Right forelimb (tissue), 1 donor: ENCODE measurements at regions not wholly inside any gene's neighbourhood (a gene's known extent, or its start where the extent isn't known, plus 50 kb on each side); places are given as distances from the start of the nearest gene placed in this dataset.
"Not testable (repeated sequence)": the region's sequence is repeated elsewhere in the genome, so short reads cannot be mapped to it uniquely, and the experiment has no call there.

Source experiments
- DNase-seq: peaks from one replicate; pipeline ENCODE4 v3.0.0-alpha.2; 2018

DNA sequence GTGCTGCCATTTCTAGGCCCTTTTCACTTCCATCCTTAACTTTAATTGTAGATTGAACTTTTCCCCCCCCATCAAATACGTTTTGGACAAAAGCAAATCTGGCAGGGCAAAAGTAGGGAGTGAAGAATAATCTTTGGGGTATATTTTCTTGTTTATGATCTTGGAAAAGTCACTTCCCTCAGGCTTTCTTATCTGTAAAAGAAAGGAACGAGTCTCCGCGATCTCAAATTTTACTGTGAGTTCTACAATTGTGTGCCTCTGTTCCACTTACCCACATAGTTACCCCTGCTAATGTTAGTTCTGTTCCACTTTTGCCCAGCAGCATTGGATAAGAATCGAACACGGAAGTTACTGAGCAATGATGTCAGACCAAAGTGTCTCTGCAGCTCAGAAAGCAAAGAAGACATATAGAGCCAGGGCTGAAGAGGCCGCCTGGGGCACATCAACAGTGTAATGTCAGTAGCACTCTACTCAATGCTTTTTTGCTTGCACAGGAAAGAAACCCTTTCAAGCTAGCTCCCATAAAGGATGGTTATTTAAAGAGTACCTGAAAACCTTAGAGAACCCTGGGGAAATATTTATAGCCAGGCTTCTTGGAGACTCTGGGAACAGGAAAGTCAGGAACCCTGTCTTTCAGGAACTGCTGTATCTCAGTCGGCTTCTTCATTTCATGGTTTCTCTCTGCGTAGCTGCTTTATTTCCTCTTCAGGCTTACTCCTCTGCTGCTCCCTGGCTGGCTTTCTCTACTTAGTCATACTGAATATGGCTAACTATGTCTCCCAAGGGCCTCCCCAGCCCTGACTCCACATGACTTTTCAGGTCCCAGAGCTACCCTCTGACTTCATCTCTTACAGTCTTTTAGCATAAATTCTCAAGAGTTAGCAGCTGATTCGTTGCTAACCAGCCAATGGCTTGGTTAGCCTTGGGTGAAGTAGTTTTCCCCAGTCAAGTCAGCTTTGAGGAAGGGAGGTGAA, 123.7 kb upstream of the FAM3C start:
- no peak for DNase-seq

DNA sequence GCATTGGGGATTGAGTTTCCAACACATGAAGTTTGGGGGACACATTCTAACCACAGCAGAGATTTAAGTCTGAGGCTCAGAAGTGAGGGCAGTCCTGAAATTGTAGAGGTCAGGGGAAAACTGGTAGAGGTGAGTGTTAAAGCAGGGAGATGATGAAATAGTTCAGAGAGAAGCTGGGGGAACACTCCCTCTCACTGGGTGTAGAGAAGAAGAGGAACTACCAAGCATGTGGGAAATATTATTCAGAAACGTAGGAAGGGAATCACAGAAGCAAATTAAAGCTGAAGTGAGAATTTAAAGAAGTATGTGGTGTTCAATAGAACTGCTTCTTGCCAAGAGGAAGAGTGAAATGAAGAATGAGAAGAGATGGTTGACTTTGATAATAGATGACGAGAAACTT, 121.5 kb upstream of the FAM3C start:
- DNase-seq, result no peak

- no peak for DNase-seq
These were observed 120.7 kb upstream of the FAM3C start for GRCh38 chr7:121516821-121517220.

GRCh38 chr7:121515630-121516401, 119.7 kb upstream of the FAM3C start:
- DNase-seq, result no peak

GRCh38 chr7:121515229-121515628, 119.1 kb upstream of the FAM3C start:
- DNase-seq, result no peak

- no peak for DNase-seq
These were observed 117.0 kb upstream of the FAM3C start for GRCh38 chr7:121513105-121513504.

DNA sequence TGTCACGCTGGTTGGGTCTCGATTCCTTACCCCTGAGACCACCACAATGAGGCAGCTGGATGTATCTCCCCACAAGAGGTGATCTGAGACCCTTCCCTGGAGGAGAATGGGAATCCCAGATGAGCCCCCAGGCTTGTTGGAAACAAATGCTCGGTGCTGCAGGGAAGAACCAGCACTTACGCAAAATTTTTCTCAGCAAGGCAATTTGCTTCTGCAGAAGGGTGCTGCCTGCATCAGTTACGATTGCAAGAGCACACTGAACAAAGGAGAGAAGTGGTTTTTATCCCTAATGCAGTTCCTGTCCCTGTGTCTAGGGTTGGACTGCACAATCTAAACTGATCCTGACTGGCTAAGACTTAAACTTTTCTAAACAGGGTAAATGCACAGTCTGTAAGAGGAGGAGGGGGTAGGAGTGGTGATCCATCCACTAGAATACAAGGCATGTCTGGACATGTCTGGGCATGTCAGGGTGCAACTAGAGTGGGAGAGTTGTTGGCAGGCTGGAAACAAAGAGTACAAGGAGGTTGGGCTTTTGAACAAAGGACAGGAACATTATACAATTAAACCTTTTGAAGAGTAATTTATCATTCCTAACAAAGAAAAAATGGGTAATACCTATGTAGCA, 114.9 kb upstream of the FAM3C start:
- no peak for DNase-seq

DNA sequence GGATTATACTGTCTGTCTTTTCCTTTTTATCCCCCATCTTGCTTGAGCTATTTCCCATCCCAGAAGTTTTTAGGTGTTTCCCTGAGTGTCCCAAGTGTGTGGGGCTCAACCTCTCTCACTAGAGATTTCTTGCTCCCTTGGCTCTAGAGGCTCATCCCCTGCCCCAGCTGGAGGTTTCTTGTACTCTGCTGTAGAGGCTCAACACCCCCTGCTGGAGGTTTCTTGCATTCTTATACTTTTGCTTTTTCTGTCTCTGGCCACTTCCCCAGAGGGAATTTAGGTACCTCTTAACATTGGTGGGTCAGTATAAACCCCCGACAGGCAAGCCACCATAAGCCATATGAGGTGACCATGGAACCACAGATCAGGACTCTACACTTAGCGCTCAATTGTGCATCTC, 114.2 kb upstream of the FAM3C start:
- DNase-seq, result no peak

- no peak for DNase-seq
These were observed 109.6 kb upstream of the FAM3C start for GRCh38 chr7:121505540-121506182.

DNA sequence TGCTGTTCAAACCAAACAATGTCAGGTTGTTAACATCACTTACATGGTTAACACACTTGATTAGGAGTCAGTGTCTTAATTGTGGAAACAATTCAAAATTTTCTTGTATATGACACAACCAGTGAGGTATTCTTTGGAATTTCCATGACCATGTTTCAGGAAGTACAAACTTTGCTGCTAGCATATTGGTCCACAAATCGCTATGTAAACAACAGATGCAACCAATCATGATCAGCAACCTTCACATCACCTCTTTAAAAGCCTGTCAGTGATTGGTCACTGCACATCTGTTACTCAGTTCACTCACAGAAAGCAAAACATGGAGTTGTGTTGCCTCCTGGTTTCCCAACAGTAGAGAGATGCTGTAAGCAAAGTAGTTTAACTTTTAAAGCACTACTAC, 108.9 kb upstream of the FAM3C start:
- DNase-seq, result no peak

- DNase-seq, result no peak
These were observed 108.4 kb upstream of the FAM3C start for GRCh38 chr7:121504482-121504881.

- DNase-seq, result no peak
These were observed 107.6 kb upstream of the FAM3C start for GRCh38 chr7:121503730-121504129.

DNA sequence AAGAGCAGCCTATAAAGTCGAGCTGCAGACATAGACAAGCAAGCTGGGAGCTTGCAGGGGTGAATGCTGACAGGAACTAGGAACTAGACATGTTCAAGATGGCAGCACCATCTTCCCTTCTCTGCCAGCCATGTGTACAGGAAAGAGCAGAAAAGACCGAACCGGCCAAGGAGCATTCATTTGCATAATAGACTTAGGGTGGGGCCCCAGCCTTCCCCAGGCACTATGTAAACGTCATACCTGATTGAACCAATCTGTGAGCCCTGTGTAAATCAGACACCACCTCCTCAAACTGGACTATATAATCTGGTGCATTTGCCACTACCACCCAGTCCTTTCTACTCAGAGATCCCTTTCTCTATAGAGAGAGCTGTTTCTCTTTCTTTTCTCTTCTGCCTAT, 106.9 kb upstream of the FAM3C start:
- no peak for DNase-seq

DNA sequence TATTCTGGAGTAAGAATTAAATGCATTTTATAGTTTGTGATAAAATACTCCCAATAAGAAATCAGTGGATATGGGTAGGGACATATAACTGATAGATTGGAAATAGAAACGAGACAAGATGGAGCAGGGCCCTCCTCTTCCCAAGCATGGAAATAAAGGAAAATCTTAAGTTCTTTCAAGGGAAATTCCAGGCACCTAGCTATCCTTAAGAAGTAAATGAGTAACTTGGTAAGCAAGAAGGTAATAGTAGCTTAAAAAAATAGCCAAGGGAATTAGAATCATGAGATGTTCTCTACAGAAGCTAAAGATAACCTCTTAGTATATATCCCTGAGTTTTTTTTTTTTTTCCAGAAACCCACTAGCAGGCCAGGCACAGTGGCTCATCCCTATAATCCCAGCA, 105.5 kb upstream of the FAM3C start:
- no peak for DNase-seq

- no peak for DNase-seq
These were observed 104.4 kb upstream of the FAM3C start for GRCh38 chr7:121500360-121501058.

GRCh38 chr7:121499624-121500023, 103.5 kb upstream of the FAM3C start:
- no peak for DNase-seq

- DNase-seq, result no peak
These were observed 102.7 kb upstream of the FAM3C start for GRCh38 chr7:121498816-121499215.

DNA sequence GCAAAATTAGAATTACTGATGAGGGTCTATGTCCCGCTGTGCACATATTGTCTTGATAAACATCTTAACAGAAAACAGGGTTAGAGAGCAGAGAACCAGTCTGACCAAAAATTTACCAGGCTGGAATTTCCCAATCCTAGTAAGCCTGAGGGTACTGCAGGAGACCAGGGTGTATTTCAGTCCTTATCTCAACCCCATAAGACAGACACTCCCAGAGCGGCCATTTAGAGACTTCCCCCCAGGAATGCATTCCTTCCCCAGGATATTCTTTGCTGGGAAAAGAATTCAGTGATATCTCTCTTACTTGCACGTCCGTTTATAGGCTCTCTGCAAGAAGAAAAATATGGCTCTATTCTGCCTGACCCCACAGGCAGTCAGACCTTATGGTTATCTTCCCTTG, 101.4 kb upstream of the FAM3C start:
- DNase-seq, result not testable (repeated sequence)

DNA sequence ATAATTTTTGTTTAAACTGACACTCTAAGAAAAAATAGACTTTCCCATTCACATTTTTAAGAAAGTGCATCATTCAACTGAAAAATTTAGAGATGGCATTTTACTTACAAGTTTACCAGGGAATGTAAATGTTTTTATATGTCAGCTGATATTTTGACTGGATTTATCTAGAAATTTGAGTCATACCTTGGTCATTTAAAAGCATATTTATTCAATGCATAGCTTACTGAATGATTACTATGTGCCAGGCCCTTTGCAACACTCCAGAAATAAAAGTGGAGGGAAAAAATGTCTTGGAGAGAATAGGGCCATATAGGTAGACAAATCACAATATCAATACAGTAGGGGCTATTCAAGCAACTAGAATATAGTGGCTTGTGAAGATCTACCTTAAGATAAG, 98.4 kb upstream of the FAM3C start:
- DNase-seq, result no peak

- DNase-seq, result no peak
These were observed 97.4 kb upstream of the FAM3C start for GRCh38 chr7:121493553-121493952.

DNA sequence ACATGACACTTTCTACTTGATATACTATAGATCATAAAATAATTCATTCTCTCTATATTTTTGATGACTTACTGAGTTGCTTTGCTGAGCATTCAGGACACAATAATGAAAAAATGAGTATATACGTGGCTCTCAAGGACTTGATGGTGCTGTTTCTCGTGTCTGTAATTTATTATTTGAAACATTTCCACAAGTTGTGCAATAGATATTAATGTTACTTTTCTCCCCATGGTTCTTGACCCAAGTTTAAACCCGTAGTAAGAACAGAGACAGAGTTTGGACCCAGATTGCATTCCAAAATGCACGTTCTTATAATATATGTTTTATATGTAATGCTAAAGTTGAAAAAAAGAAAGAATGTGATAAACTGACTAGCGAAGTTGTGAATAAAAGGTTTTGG, 94.2 kb upstream of the FAM3C start:
- no peak for DNase-seq

DNA sequence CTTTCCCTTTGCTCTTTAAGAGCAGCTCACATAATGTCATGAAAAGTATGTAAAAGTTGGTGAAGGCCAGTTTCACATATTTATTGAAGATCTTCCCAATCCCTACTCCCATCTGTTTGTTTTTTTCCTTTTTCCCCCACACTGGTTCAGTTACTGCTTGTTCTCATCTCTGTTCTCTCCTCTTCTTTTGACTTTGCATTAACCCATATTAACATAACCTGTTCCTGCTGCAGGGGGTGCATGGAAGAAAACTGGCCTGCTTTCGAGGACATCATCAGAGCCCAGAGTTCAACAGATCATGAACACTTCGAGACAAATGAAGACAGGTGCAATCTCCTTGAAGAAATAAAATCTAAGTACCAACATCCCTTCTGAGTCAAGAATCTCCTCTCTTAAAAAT, 93.3 kb upstream of the FAM3C start:
- no peak for DNase-seq
